ENCODE measurements at regions not wholly inside any gene's neighbourhood (a gene's known extent, or its start where the extent isn't known, plus 50 kb on each side); places are given as distances from the start of the nearest gene placed in this dataset.

DNA sequence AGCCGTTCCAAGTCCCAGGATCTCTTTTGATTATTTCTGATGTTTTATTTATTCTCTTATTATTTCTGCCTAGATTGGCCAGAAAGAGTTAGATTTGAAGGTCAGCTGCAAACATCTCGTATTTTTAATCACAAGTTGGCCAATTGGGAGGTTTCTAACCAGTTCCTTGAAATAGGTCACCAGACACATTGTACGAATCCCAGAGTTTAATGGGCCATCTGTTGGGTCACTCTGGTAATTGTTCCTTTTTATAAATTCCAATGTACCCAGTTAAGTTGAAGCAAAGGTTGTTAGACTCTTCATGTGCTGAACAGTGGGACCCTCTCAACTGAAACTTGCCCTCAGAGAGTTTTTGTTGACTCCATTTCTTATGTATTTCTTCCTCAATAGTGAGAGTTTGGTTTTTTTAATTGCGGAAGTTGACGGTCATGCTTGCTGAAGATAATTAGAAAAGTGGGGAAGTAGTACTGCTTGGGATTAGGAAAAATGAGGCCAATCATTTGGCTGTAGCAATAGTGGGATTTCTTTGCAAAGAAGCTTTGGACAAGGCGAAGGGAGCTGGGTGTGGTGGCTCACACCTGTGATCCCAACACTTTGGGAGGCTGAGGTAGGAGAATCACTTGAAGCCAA is 382.7 kb upstream of the RGS6 start:
- Mint-ChIP-seq H3K4me1 (peaks cover 9% of the 10 kb centered on the region), H3K4me3 (no peak overlapping the region), H3K36me3 (ENCODE audit: low read depth) (no peaks in the 10 kb centered on the region), H3K27ac (no peak overlapping the region), H3K9me3 (no peaks in the 10 kb centered on the region), H3K27me3 (ENCODE audit: low read depth) (no peaks in the 10 kb centered on the region)
- TF ChIP-seq, protein P1, sequence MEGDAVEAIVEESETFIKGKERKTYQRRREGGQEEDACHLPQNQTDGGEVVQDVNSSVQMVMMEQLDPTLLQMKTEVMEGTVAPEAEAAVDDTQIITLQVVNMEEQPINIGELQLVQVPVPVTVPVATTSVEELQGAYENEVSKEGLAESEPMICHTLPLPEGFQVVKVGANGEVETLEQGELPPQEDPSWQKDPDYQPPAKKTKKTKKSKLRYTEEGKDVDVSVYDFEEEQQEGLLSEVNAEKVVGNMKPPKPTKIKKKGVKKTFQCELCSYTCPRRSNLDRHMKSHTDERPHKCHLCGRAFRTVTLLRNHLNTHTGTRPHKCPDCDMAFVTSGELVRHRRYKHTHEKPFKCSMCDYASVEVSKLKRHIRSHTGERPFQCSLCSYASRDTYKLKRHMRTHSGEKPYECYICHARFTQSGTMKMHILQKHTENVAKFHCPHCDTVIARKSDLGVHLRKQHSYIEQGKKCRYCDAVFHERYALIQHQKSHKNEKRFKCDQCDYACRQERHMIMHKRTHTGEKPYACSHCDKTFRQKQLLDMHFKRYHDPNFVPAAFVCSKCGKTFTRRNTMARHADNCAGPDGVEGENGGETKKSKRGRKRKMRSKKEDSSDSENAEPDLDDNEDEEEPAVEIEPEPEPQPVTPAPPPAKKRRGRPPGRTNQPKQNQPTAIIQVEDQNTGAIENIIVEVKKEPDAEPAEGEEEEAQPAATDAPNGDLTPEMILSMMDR (IDR thresholded peaks at IDR 0.05; ENCODE audit: unreplicated experiment in 3 of 3) = no peak

DNA sequence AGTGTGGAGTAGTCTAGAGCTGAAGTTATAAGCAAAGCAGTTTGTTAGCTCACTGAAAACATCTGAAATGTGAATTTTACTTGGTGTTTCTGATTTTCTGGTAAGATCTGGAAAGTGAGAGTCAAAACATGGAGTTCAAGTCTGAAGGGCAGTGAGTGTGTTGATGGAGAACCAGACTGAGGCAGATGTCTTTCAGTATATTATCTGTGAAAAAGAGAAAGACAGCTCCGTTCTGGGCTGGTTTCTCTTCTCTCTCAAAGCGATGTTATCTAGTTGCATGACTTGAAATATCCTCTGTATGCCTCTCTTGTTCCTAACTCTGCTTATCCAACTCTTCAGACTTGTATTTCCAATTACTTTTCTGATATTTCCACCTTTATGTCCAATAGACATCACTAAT is 381.9 kb upstream of the RGS6 start:
- Mint-ChIP-seq H3K27me3 (ENCODE audit: low read depth) (no peaks in the 10 kb centered on the region), H3K4me1 (peaks cover 10% of the 10 kb centered on the region), H3K27ac (no peak overlapping the region), H3K36me3 (ENCODE audit: low read depth) (peaks cover 3% of the 10 kb centered on the region), H3K4me3 (no peak overlapping the region), H3K9me3 (no peaks in the 10 kb centered on the region)
- TF ChIP-seq, protein P1 (IDR thresholded peaks at IDR 0.05; ENCODE audit: unreplicated experiment in 3 of 3) = no peak

DNA sequence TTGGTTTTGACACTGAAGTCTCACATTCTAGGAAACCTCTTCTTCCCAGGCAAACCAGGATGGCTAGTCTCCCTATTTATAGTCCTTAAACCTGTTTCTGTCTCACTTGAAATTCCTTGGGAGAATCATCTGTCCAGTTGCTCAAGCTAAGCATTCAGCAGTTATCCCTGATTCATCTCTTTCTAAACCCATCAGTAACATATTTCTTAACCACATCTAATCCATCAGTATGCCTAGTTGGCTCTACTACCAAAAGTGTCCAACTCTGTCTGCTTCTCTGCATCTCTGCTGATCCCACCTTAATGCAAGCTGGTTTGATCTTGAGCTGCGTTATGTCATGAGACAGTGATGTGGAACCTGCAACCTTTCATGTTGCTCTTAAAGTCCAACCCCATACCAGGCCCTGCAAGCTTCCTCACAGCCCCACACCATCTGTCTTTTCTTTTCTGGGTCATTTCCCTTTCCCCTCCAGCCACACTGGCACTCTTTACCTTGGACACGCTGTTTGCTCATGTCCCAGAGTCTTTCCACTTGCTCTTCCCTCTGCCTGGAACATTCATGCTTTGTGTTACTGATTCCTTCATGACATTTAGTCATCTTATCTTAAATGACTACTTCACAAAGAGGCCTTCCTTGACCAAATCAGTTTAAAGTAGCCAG is 380.8 kb upstream of the RGS6 start:
- Mint-ChIP-seq H3K4me3 (no peak overlapping the region), H3K27ac (peak overlapping the region in 2 of 3 experiments; percentile 7 to 43), H3K27me3 (ENCODE audit: low read depth) (no peaks in the 10 kb centered on the region), H3K4me1 (peaks cover 14% of the 10 kb centered on the region), H3K9me3 (no peaks in the 10 kb centered on the region), H3K36me3 (ENCODE audit: low read depth) (peaks cover 6% of the 10 kb centered on the region)
- TF ChIP-seq, protein P1 (IDR thresholded peaks at IDR 0.05; ENCODE audit: unreplicated experiment in 3 of 3) = no peak

DNA sequence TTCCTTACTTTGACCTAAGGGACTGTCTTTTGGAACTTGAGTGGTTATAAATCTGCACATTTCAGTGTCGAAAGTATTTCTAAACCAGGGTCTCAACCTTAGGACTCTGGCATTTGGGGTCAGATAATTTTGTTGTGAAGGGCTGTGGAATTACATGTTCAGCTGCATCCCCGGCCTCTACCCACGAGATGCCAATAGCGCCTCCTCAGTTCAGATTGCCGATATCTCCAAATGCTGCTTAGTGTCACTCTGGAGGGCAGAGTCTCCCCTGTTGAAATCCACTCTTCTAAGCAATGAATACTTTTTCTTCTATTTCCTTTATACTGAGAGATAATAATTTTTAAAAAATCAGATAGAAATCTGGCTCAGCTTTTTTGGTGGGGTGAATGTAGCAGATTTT is 379.4 kb upstream of the RGS6 start:
- peaks cover 6% of the 10 kb centered on the region for H3K36me3 Mint-ChIP-seq (ENCODE audit: low read depth)
- no peaks in the 10 kb centered on the region for H3K27me3 Mint-ChIP-seq (ENCODE audit: low read depth)
- TF ChIP-seq, protein P1 (IDR thresholded peaks at IDR 0.05; ENCODE audit: unreplicated experiment in 3 of 3) = no peak
- no peaks in the 10 kb centered on the region for H3K9me3 Mint-ChIP-seq
- peaks cover 14% of the 10 kb centered on the region for H3K4me1 Mint-ChIP-seq
- H3K4me3 Mint-ChIP-seq = no peak overlapping the region
- no peak overlapping the region for H3K27ac Mint-ChIP-seq

DNA sequence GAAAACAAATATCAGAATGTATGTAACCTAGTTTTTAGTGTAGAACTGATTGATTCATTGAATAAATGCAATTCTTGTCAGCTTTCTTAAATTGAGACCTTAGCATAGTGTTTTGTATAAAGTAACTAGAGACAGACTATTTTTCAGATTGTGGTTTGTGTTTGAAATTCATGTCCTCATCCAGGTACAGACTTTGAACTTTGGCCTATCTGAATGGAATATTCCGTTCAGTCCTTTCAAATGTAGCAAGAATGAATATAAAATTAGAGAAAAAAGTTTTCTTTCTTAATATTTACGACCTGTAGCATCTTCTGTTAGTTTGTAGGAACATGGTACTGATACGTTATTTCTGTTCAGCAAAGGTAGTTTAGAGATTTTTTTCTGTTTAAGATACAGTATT is 378.4 kb upstream of the RGS6 start:
- Mint-ChIP-seq H3K9me3 (no peaks in the 10 kb centered on the region), H3K27me3 (ENCODE audit: low read depth) (no peaks in the 10 kb centered on the region), H3K36me3 (ENCODE audit: low read depth) (peaks cover 6% of the 10 kb centered on the region), H3K4me3 (no peak overlapping the region), H3K4me1 (peaks cover 14% of the 10 kb centered on the region), H3K27ac (no peak overlapping the region)
- TF ChIP-seq, protein P1 (IDR thresholded peaks at IDR 0.05; ENCODE audit: unreplicated experiment in 3 of 3) = no peak

DNA sequence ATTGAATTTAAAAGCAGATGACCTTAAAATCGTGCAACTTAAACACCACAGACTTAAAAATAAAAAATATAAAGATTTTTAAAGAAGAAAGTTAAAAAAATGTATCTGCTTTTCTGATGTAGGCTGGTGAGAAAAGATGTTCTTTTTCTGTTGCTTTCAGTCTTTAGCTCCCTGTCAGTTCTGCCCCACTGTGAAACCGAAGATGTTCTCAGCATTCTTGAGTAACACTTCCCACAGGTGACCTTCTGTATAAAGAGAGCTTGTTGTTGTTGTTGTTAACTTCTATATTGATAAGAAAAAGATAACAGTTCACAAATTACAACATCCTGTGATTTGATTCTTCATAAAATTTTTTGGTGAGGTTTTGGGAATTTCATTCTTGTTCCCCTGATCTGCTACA is 377.9 kb upstream of the RGS6 start:
- no peak overlapping the region for H3K4me3 Mint-ChIP-seq
- TF ChIP-seq, protein P1 (IDR thresholded peaks at IDR 0.05; ENCODE audit: unreplicated experiment in 3 of 3) = no peak
- H3K4me1 Mint-ChIP-seq = peaks cover 14% of the 10 kb centered on the region
- no peaks in the 10 kb centered on the region for H3K9me3 Mint-ChIP-seq
- peaks cover 6% of the 10 kb centered on the region for H3K36me3 Mint-ChIP-seq (ENCODE audit: low read depth)
- no peak overlapping the region for H3K27ac Mint-ChIP-seq
- H3K27me3 Mint-ChIP-seq (ENCODE audit: low read depth) = no peaks in the 10 kb centered on the region
